Tibial nerve (tissue), 4 donors: ENCODE measurements at regions not wholly inside any gene's neighbourhood (a gene's known extent, or its start where the extent isn't known, plus 50 kb on each side); places are given as distances from the start of the nearest gene placed in this dataset.

Source experiments
- CTCF ChIP-seq, 5 experiments: fragments of 200-600 bp in 3 of 5; fragments of 450-650 bp in 2 of 5; sonication (generic) in 3 of 5; IDR thresholded peaks; one replicate each; pipeline ENCODE4 v1.5.1; 2016 to 2019; ENCODE audit warnings: antibody characterized with exemption in 5 of 5, mild to moderate bottlenecking in 3 of 5, moderate library complexity in 2 of 5
- EP300 ChIP-seq, 2 donors: sonication (generic); formaldehyde crosslinking; IDR thresholded peaks; one replicate each; pipeline ENCODE4 v1.6.1; 2017; ENCODE audit warnings: antibody characterized with exemption in 2 of 2, mild to moderate bottlenecking in 1 of 2
- POLR2A ChIP-seq, 2 donors: fragments of 450-650 bp; IDR thresholded peaks; one replicate each; pipeline ENCODE4 v1.6.1; 2017; ENCODE audit warnings: antibody characterized with exemption in 2 of 2, mild to moderate bottlenecking in 2 of 2, moderate library complexity in 2 of 2

- no peak for TF ChIP-seq CTCF (IDR thresholded peaks at IDR 0.05)
- no peak for TF ChIP-seq POLR2A (IDR thresholded peaks at IDR 0.05)
- no peak for TF ChIP-seq EP300 (IDR thresholded peaks at IDR 0.05)
These were observed 224.6 kb downstream of the DRD1 start for GRCh38 chr5:175219366-175219765.
